A549 (cell line): ENCODE measurements at regions not wholly inside any gene's neighbourhood (a gene's known extent, or its start where the extent isn't known, plus 50 kb on each side); places are given as distances from the start of the nearest gene placed in this dataset.
"Not testable (repeated sequence)": the region's sequence is repeated elsewhere in the genome, so short reads cannot be mapped to it uniquely, and the experiment has no call there.

Experiments used
- ELK1 ChIP-seq: fragments of 150-350 bp; IDR thresholded peaks from 2 replicates; pipeline ENCODE4 v1.6.1; 2014; ENCODE audit warnings: low read depth, mild to moderate bottlenecking, low read length
- ESRRA ChIP-seq: fragments of 150-350 bp; IDR thresholded peaks from 2 replicates; pipeline ENCODE4 v1.6.1; 2014; ENCODE audit warnings: mild to moderate bottlenecking, low read length, borderline replicate concordance
- GATA3 ChIP-seq: IDR thresholded peaks from 2 replicates; pipeline ENCODE4 v1.6.1; 2012; ENCODE audit warnings: borderline replicate concordance
- JUN ChIP-seq, 2 experiments: fragments of >200 bp; sonication (Bioruptor Twin); formaldehyde crosslinking; IDR thresholded peaks; 2 replicates in 1 of 2; 3 replicates in 1 of 2; pipeline ENCODE4 v1.6.1; 2016 to 2017
- POLR2A ChIP-seq: IDR thresholded peaks from 2 replicates; pipeline ENCODE4 v1.6.1; 2012; ENCODE audit warnings: mild to moderate bottlenecking, low read length

- not testable (repeated sequence) for TF ChIP-seq JUN (IDR thresholded peaks at IDR 0.05); GATA3; ESRRA; POLR2A; ELK1
Observed at GRCh38 chr5:21521157-21521556, 1332.0 kb downstream of the CDH12 start.
